Left lobe of liver (tissue), 2 donors: ENCODE measurements at regions not wholly inside any gene's neighbourhood (a gene's known extent, or its start where the extent isn't known, plus 50 kb on each side); places are given as distances from the start of the nearest gene placed in this dataset.
"Not testable (repeated sequence)": the region's sequence is repeated elsewhere in the genome, so short reads cannot be mapped to it uniquely, and the experiment has no call there.

Experiments
- ATAC-seq: fragments of 200-7000 bp; cut with Tn5 transposase; one replicate; pipeline ENCODE4 v1.9.1; 2020; ENCODE audit warnings: mild to moderate bottlenecking, moderate library complexity
- DNase-seq: peaks from one replicate; pipeline ENCODE4 v3.0.0-alpha.2; 2020; ENCODE audit warnings: low spot score
- donor health status: DM: no; HTN: no; CAD: no; lungs with moderate emphysema.
- donor health status: DM: no; HTN: yes; CAD: no.

GRCh38 chr19:13712767-13713201 is 51.5 kb upstream of the MRI1 start:
- ATAC-seq (no peak), DNase-seq (no peak)

GRCh38 chr19:13707915-13708314 is 56.4 kb upstream of the MRI1 start:
- DNase-seq: no peak
- ATAC-seq: peak; percentile 28

GRCh38 chr19:13705928-13706447 is 58.3 kb upstream of the MRI1 start:
- no peak for ATAC-seq
- DNase-seq: no peak

GRCh38 chr19:13705201-13705600 is 59.1 kb upstream of the MRI1 start:
- ATAC-seq (no peak), DNase-seq (no peak)

- DNase-seq (no peak), ATAC-seq (no peak)
Measured at GRCh38 chr19:13701624-13702023, 62.7 kb upstream of the MRI1 start.

GRCh38 chr19:13700621-13701020 is 63.7 kb upstream of the MRI1 start:
- DNase-seq (no peak), ATAC-seq (no peak)

- ATAC-seq (no peak), DNase-seq (no peak)
Measured at GRCh38 chr19:13699786-13700185, 64.5 kb upstream of the MRI1 start.

GRCh38 chr19:13696839-13697238 is 67.5 kb upstream of the MRI1 start:
- DNase-seq (no peak), ATAC-seq (no peak)

GRCh38 chr19:13693889-13694288 is 70.4 kb upstream of the MRI1 start:
- no peak for ATAC-seq
- no peak for DNase-seq

GRCh38 chr19:13691569-13692435 is 72.5 kb upstream of the MRI1 start:
- DNase-seq (no peak), ATAC-seq (no peak)

GRCh38 chr19:13689085-13689484 is 75.2 kb upstream of the MRI1 start:
- ATAC-seq: no peak
- DNase-seq: no peak

- ATAC-seq (no peak), DNase-seq (no peak)
Measured at GRCh38 chr19:13684021-13684420, 80.3 kb upstream of the MRI1 start.

- ATAC-seq: no peak
- DNase-seq: no peak
Measured at GRCh38 chr19:13681509-13681908, 82.8 kb upstream of the MRI1 start.

- DNase-seq, ATAC-seq: not testable (repeated sequence)
Measured at GRCh38 chr19:13680708-13681360, 83.5 kb upstream of the MRI1 start.

- DNase-seq, ATAC-seq: not testable (repeated sequence)
Measured at GRCh38 chr19:13676967-13677366, 87.4 kb upstream of the MRI1 start.

GRCh38 chr19:13672480-13673175 is 91.7 kb upstream of the MRI1 start:
- ATAC-seq, DNase-seq: not testable (repeated sequence)

GRCh38 chr19:13670846-13671245 is 93.5 kb upstream of the MRI1 start:
- DNase-seq: no peak

GRCh38 chr19:13669780-13670355 is 94.5 kb upstream of the MRI1 start:
- no peak for ATAC-seq
- no peak for DNase-seq

More at GRCh38 chr19:13670846-13671245, 93.5 kb upstream of the MRI1 start:
- ATAC-seq: no peak

GRCh38 chr19:13668964-13669363 is 95.4 kb upstream of the MRI1 start:
- ATAC-seq: no peak

GRCh38 chr19:13666165-13666564 is 98.2 kb upstream of the MRI1 start:
- DNase-seq (no peak), ATAC-seq (no peak)

More at GRCh38 chr19:13668964-13669363, 95.4 kb upstream of the MRI1 start:
- DNase-seq: no peak
